GM23338 (cell line): ENCODE measurements at regions not wholly inside any gene's neighbourhood (a gene's known extent, or its start where the extent isn't known, plus 50 kb on each side); places are given as distances from the start of the nearest gene placed in this dataset.

ENCODE experiments used
- ATAC-seq: fragments of 200-7000 bp; cut with Tn5 transposase; 3 replicates; pipeline ENCODE4 v1.9.1; 2020
- DNase-seq: peaks from one replicate; pipeline ENCODE4 v3.0.0-alpha.2; 2015; ENCODE audit warnings: low spot score
- H2AFZ ChIP-seq: fragments of 200-600 bp; sonication (generic); 2 replicates; pipeline ENCODE4 v1.8.0; 2016; ENCODE audit warnings: antibody characterized with exemption, mild to moderate bottlenecking, moderate library complexity
- H3F3A ChIP-seq: fragments of 200-600 bp; sonication (generic); replicated peaks from 2 replicates; pipeline ENCODE4 v1.8.0; 2017; ENCODE audit warnings: antibody characterized with exemption, mixed run types, low read depth
- H3K27ac ChIP-seq: fragments of 200-600 bp; sonication (generic); 2 replicates; pipeline ENCODE4 v1.6.1; 2016; ENCODE audit warnings: low read depth
- H3K27me3 ChIP-seq: fragments of 200-600 bp; sonication (generic); 2 replicates; pipeline ENCODE4 v1.8.0; 2016; ENCODE audit warnings: mild to moderate bottlenecking, mixed run types, moderate library complexity; ENCODE audit not compliant: insufficient read depth
- H3K36me3 ChIP-seq: fragments of 200-600 bp; sonication (generic); 2 replicates; pipeline ENCODE4 v1.8.0; 2016; ENCODE audit warnings: mild to moderate bottlenecking; ENCODE audit not compliant: insufficient read depth
- H3K4me1 ChIP-seq: fragments of 200-600 bp; sonication (generic); 2 replicates; pipeline ENCODE4 v1.8.0; 2016; ENCODE audit warnings: mild to moderate bottlenecking, moderate library complexity; ENCODE audit not compliant: insufficient read depth
- H3K4me2 ChIP-seq: fragments of 200-600 bp; sonication (generic); 2 replicates; pipeline ENCODE4 v1.7.1; 2017; ENCODE audit warnings: mixed run types
- H3K4me3 ChIP-seq: fragments of 200-600 bp; sonication (generic); 2 replicates; pipeline ENCODE4 v1.6.1; 2016; ENCODE audit warnings: mixed run types
- H3K79me2 ChIP-seq: fragments of 200-600 bp; sonication (generic); replicated peaks from 2 replicates; pipeline ENCODE4 v1.8.0; 2017; ENCODE audit warnings: mild to moderate bottlenecking; ENCODE audit not compliant: insufficient read depth
- H3K9me2 ChIP-seq: fragments of 200-600 bp; sonication (generic); 2 replicates; pipeline ENCODE4 v1.8.0; 2017; ENCODE audit not compliant: insufficient read depth
- H4K20me1 ChIP-seq: fragments of 200-600 bp; sonication (generic); replicated peaks from 2 replicates; pipeline ENCODE4 v1.8.0; 2017; ENCODE audit warnings: mild to moderate bottlenecking; ENCODE audit not compliant: insufficient read depth
- H3K27ac Mint-ChIP-seq: 2 replicates; pipeline ENCODE4 v1.8.0; 2020; ENCODE audit warnings: inconsistent platforms, mild to moderate bottlenecking, moderate library complexity, mixed read lengths
- H3K27me3 Mint-ChIP-seq: 3 replicates; pipeline ENCODE4 v1.8.0; 2022; ENCODE audit warnings: low read depth, mild to moderate bottlenecking, moderate library complexity, mixed read lengths, inconsistent platforms; ENCODE audit not compliant: insufficient read depth, poor library complexity
- H3K36me3 Mint-ChIP-seq: 3 replicates; pipeline ENCODE4 v1.8.0; 2021; ENCODE audit warnings: low read depth, mild to moderate bottlenecking, inconsistent platforms, moderate library complexity, mixed read lengths
- H3K4me1 Mint-ChIP-seq: 3 replicates; pipeline ENCODE4 v1.8.0; 2020; ENCODE audit warnings: mild to moderate bottlenecking, inconsistent platforms, mixed read lengths
- H3K4me3 Mint-ChIP-seq: 3 replicates; pipeline ENCODE4 v1.8.0; 2021; ENCODE audit warnings: moderate library complexity, mild to moderate bottlenecking, inconsistent platforms, mixed read lengths
- H3K9me3 Mint-ChIP-seq: 3 replicates; pipeline ENCODE4 v1.8.0; 2020; ENCODE audit warnings: moderate library complexity, mild to moderate bottlenecking, inconsistent platforms, mixed read lengths
- CREB1 ChIP-seq: fragments of 250-450 bp; sonication (Bioruptor Pico); IDR thresholded peaks from 2 replicates; pipeline ENCODE4 v1.5.0; 2020; ENCODE audit warnings: low read depth, mild to moderate bottlenecking, moderate library complexity
- EZH2 ChIP-seq: fragments of 200-600 bp; sonication (generic); IDR thresholded peaks from one replicate; pipeline ENCODE4 v1.8.0; 2017; ENCODE audit warnings: antibody characterized with exemption, mild to moderate bottlenecking, low read depth; ENCODE audit not compliant: unreplicated experiment
- JUNB ChIP-seq: IDR thresholded peaks from one replicate; pipeline ENCODE4 v1.6.1; 2016; ENCODE audit warnings: antibody characterized with exemption; ENCODE audit not compliant: unreplicated experiment
- NANOG ChIP-seq: IDR thresholded peaks from 2 replicates; pipeline ENCODE4 v1.6.1; 2016; ENCODE audit warnings: antibody characterized with exemption, borderline replicate concordance
- REST ChIP-seq: IDR thresholded peaks from one replicate; pipeline ENCODE4 v1.6.1; 2018; ENCODE audit warnings: antibody characterized with exemption; ENCODE audit not compliant: unreplicated experiment
- STAT1 ChIP-seq: IDR thresholded peaks from one replicate; pipeline ENCODE4 v1.6.1; 2016; ENCODE audit warnings: antibody characterized with exemption; ENCODE audit not compliant: unreplicated experiment
- TF ChIP-seq, protein P1 (sequence below): IDR thresholded peaks from 2 replicates; pipeline ENCODE4 v1.6.1; 2016; ENCODE audit warnings: antibody characterized with exemption

DNA sequence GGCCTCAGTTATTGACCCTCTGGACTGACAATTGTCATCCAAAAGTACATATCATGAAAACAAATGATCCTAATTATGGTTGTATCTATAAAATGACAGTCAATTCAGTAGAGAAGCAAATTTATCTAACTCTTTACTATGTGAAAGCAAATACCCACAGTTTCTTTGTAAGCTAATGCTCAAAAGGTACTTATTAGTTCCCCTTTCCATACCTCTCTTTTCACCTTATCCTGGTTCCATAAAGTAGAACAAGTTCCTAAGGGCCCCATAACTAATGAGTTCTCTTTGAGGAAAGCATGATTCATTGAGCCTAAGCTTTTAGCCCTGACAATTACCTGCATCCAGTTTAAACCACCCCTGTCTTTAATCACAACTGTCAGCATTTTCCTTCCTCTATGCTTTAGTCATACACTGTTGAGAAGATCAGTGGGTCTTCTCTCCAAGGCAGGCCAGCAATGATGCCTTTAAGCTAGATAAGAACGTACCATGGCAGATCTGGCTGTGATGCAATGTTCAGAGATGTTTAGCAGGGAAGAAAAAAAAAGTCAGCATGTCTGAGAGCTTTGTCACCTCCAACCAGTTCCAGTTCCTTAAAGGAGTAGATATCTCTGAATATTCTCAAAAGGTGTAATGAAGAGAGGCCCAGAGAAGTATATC lies 179.7 kb upstream of the RASGEF1B start:
- H3K4me1 ChIP-seq: peaks cover 17% of the 10 kb centered on the region
- Mint-ChIP-seq H3K4me1 (peaks cover 42% of the 10 kb centered on the region), H3K4me3 (no peak overlapping the region), H3K9me3 (no peaks in the 10 kb centered on the region), H3K27me3 (peaks cover 16% of the 10 kb centered on the region), H3K36me3 (no peaks in the 10 kb centered on the region), H3K27ac (no peak overlapping the region)
- peaks cover 41% of the 10 kb centered on the region for H3K27me3 ChIP-seq
- H2AFZ ChIP-seq: no peak overlapping the region
- no peaks in the 10 kb centered on the region for H3K36me3 ChIP-seq
- 0 out of 2 replicates have a peak, but pooled peaks cover under 1% of the 10 kb centered on the region for H3K9me2 ChIP-seq
- ATAC-seq (no peak), DNase-seq (no peak)
- H3K4me3 ChIP-seq: no peak overlapping the region
- H3K4me2 ChIP-seq: no peak overlapping the region
- H4K20me1 ChIP-seq: no peaks in the 10 kb centered on the region
- TF ChIP-seq JUNB (no peak), REST (no peak), STAT1 (no peak)
- no peak overlapping the region for H3K27ac ChIP-seq
- no peaks in the 10 kb centered on the region for H3K79me2 ChIP-seq
- no peaks in the 10 kb centered on the region for H3F3A ChIP-seq

- TF ChIP-seq STAT1: no peak
- TF ChIP-seq CREB1 (CRISPR knock-in tag): no peak
- TF ChIP-seq NANOG: no peak
- no peak for TF ChIP-seq EZH2
- TF ChIP-seq, protein P1, sequence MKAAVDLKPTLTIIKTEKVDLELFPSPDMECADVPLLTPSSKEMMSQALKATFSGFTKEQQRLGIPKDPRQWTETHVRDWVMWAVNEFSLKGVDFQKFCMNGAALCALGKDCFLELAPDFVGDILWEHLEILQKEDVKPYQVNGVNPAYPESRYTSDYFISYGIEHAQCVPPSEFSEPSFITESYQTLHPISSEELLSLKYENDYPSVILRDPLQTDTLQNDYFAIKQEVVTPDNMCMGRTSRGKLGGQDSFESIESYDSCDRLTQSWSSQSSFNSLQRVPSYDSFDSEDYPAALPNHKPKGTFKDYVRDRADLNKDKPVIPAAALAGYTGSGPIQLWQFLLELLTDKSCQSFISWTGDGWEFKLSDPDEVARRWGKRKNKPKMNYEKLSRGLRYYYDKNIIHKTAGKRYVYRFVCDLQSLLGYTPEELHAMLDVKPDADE: no peak
- Histone ChIP-seq H3K9me2 (no peaks in the 10 kb centered on the region), H3K79me2 (no peaks in the 10 kb centered on the region), H3K4me2 (no peak overlapping the region), H3K27me3 (peaks cover 47% of the 10 kb centered on the region), H3K36me3 (no peaks in the 10 kb centered on the region), H2AFZ (no peak overlapping the region), H4K20me1 (no peaks in the 10 kb centered on the region), H3F3A (no peaks in the 10 kb centered on the region), H3K4me1 (peaks cover 18% of the 10 kb centered on the region), H3K4me3 (no peak overlapping the region), H3K27ac (no peak overlapping the region)
- Mint-ChIP-seq H3K27ac (no peak overlapping the region), H3K36me3 (no peaks in the 10 kb centered on the region), H3K9me3 (no peaks in the 10 kb centered on the region), H3K27me3 (peaks cover 19% of the 10 kb centered on the region), H3K4me1 (peaks cover 46% of the 10 kb centered on the region), H3K4me3 (no peak overlapping the region)
- DNase-seq (peak; percentile 36), ATAC-seq (peak; percentile 79)
These were observed 179.0 kb upstream of the RASGEF1B start for GRCh38 chr4:81650606-81651242.
